ENCODE measurements at regions not wholly inside any gene's neighbourhood (a gene's known extent, or its start where the extent isn't known, plus 50 kb on each side); places are given as distances from the start of the nearest gene placed in this dataset.

GRCh38 chr7:17507717-17508116 is 209.3 kb downstream of the AHR start:
- no peak for DNase-seq (ENCODE audit: extremely low read depth, low read depth)

GRCh38 chr7:17512181-17512675 is 213.8 kb downstream of the AHR start:
- DNase-seq (ENCODE audit: extremely low read depth, low read depth) = no peak

GRCh38 chr7:17516771-17517170 is 218.3 kb downstream of the AHR start:
- DNase-seq (ENCODE audit: extremely low read depth, low read depth) = no peak

GRCh38 chr7:17520941-17521340 is 222.5 kb downstream of the AHR start:
- DNase-seq (ENCODE audit: extremely low read depth, low read depth) = no peak

GRCh38 chr7:17521437-17521836 is 223.0 kb downstream of the AHR start:
- DNase-seq (ENCODE audit: extremely low read depth, low read depth) = no peak

- peak; percentile 41 for DNase-seq (ENCODE audit: extremely low read depth, low read depth)
Measured at GRCh38 chr7:17523813-17524739, 225.6 kb downstream of the AHR start.

- no peak for DNase-seq (ENCODE audit: extremely low read depth, low read depth)
Measured at GRCh38 chr7:17524746-17525145, 226.3 kb downstream of the AHR start.

- DNase-seq (ENCODE audit: extremely low read depth, low read depth) = no peak
Measured at GRCh38 chr7:17526621-17527020, 228.2 kb downstream of the AHR start.

- no peak for DNase-seq (ENCODE audit: extremely low read depth, low read depth)
Measured at GRCh38 chr7:17528636-17529035, 230.2 kb downstream of the AHR start.

GRCh38 chr7:17530244-17530643 is 231.8 kb downstream of the AHR start:
- peak; percentile 92 for DNase-seq (ENCODE audit: extremely low read depth, low read depth)

- peak; percentile 62 for DNase-seq (ENCODE audit: extremely low read depth, low read depth)
Measured at GRCh38 chr7:17530741-17531421, 232.4 kb downstream of the AHR start.

- DNase-seq (ENCODE audit: extremely low read depth, low read depth) = no peak
Measured at GRCh38 chr7:17532861-17533404, 234.5 kb downstream of the AHR start.

GRCh38 chr7:17534348-17534747 is 235.9 kb downstream of the AHR start:
- DNase-seq (ENCODE audit: extremely low read depth, low read depth) = no peak

GRCh38 chr7:17535776-17536175 is 237.3 kb downstream of the AHR start:
- no peak for DNase-seq (ENCODE audit: extremely low read depth, low read depth)

- DNase-seq (ENCODE audit: extremely low read depth, low read depth) = no peak
Measured at GRCh38 chr7:17544401-17544800, 245.9 kb downstream of the AHR start.

GRCh38 chr7:17545348-17545747 is 246.9 kb downstream of the AHR start:
- DNase-seq (ENCODE audit: extremely low read depth, low read depth) = no peak

- DNase-seq (ENCODE audit: extremely low read depth, low read depth) = no peak
Measured at GRCh38 chr7:17546189-17546588, 247.7 kb downstream of the AHR start.

GRCh38 chr7:17546592-17546991 is 248.1 kb downstream of the AHR start:
- DNase-seq (ENCODE audit: extremely low read depth, low read depth) = no peak

GRCh38 chr7:17548014-17548653 is 249.7 kb downstream of the AHR start:
- DNase-seq (ENCODE audit: extremely low read depth, low read depth) = no peak

GRCh38 chr7:17549406-17549805 is 251.0 kb downstream of the AHR start:
- DNase-seq (ENCODE audit: extremely low read depth, low read depth) = no peak

- DNase-seq (ENCODE audit: extremely low read depth, low read depth) = no peak
Measured at GRCh38 chr7:17552373-17552772, 253.9 kb downstream of the AHR start.

Measured in NCI-H460 (cell line).